Right ventricle myocardium superior (tissue), 1 donor: ENCODE measurements at regions not wholly inside any gene's neighbourhood (a gene's known extent, or its start where the extent isn't known, plus 50 kb on each side); places are given as distances from the start of the nearest gene placed in this dataset.
"Not testable (repeated sequence)": the region's sequence is repeated elsewhere in the genome, so short reads cannot be mapped to it uniquely, and the experiment has no call there.

ENCODE experiments used
- ATAC-seq: fragments of 200-7000 bp; cut with Tn5 transposase; one replicate; pipeline ENCODE4 v1.9.1; 2020; ENCODE audit warnings: mild to moderate bottlenecking; ENCODE audit not compliant: poor library complexity
- DNase-seq: peaks from one replicate; pipeline ENCODE4 v3.0.0-alpha.2; 2020
- intact Hi-C: fragments of 100-400 bp; cut with DNase I; formaldehyde crosslinking; loops from one replicate; pipeline ENCODE4 v1.11.2; 2022
- donor health status: DM: no; HTN: yes; CAD: no; lungs with severe emphysema.

DNA sequence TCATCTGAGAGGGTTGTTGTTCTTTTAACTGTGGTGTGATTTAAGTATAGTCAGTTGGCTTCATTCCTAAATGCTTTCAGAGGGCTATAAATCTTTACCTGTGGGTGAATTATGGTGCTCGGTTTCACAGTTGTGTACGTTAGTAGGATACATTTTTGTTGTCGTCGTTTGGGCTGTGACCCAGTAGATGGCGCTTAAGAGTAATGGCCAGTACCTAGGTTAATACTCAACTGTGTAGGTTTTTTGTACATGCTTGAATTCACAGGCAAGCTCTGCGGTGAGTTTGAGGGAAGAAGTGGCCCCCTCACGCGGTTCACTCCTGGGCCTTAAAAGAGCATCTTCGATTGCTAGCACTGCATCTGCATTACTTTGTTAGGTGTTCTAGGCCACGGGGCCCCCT lies 571.7 kb upstream of the TGIF2LX start:
- ATAC-seq, DNase-seq, intact Hi-C loops: not testable (repeated sequence)

GRCh38 chrX:89369904-89370303 lies 551.8 kb upstream of the TGIF2LX start:
- intact Hi-C loops, ATAC-seq, DNase-seq: not testable (repeated sequence)

- intact Hi-C loops, ATAC-seq, DNase-seq: not testable (repeated sequence)
Measured at GRCh38 chrX:89393004-89393403, 528.7 kb upstream of the TGIF2LX start.

DNA sequence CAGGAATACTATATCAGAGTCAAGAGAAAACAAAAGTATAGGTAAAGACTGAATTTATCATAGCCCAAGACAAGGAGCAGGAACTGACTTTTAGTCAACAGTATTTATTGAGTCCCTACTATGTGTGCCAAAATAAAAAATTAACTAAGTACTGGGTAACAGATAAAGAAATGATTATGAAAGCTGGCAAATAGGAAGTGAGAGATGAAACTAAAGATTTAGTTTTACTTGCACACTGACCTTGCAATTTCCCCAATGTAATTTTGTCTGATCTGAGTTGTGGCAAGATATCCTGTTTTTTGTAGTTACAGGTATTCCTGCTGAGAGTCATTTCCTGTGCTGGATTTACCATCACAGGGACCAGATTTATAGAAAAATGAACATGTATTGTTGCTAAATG lies 518.9 kb upstream of the TGIF2LX start:
- intact Hi-C loops, DNase-seq, ATAC-seq: not testable (repeated sequence)

DNA sequence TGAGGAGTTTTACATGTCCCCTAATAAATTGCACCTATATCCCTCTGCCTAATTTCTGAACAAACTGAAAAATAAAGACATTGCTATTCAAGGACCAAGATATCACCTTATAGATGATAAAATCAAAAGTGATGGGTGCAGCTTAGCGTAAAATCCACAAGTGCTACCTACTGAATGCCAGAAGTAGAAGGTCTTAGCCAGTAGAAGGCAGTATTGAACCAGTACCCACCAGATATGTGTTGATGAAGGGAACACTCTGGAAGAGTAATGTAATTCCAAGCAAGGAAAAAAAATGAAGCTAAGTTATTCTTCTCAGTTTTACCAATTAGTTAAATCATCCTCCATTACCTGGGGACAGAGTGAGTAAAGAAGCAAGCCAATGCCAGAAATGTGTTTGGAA lies 516.6 kb upstream of the TGIF2LX start:
- DNase-seq, ATAC-seq, intact Hi-C loops: not testable (repeated sequence)

DNA sequence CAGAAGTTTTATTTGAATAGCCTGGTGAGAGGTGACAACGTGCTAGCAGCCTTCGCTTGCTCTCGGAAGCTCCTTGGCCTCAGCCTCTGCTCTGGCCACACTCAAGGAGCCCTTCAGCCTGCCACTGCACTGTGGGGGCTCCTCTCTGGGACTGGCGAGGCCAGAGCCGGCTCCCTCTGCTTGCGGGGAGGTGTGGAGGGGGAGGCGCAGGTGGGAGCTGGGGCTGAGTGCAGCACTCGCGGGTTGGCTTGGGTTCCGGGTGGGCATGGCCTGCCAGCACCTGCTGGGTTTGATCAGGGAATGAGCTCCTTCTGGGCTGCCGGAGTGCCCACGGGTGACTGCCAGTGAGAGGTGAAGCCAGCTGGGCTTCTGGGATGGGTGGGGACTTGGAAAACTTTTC lies 504.8 kb upstream of the TGIF2LX start:
- intact Hi-C loops, ATAC-seq: not testable (repeated sequence)
- DNase-seq = peak; percentile 17

- ATAC-seq, intact Hi-C loops, DNase-seq: not testable (repeated sequence)
Measured at GRCh38 chrX:89432652-89433231, 489.0 kb upstream of the TGIF2LX start.
